ENCODE measurements at regions not wholly inside any gene's neighbourhood (a gene's known extent, or its start where the extent isn't known, plus 50 kb on each side); places are given as distances from the start of the nearest gene placed in this dataset.
"Not testable (repeated sequence)": the region's sequence is repeated elsewhere in the genome, so short reads cannot be mapped to it uniquely, and the experiment has no call there.

DNA sequence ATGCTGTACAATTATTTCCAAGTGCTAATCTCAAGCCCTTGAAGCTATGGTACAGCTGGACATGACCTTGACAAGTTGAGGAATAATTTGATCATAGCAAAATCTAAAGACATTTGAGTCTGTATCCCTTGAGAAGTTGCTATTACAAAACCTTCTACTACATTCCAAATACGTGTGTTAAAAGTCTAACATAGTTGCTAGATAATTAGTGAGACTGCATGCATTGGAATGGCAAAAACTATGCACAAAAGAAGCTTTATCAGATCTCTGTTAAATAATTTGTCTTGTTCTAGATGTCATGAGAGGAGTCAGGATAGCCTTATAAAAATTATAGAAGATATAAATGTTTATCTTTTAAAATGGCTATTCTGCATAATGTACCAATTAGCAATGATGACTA is 127.8 kb downstream of the GJA1 start:
- Mint-ChIP-seq H3K9me3 (peaks cover 12% of the 10 kb centered on the region), H3K36me3 (ENCODE audit: low read depth) (no peaks in the 10 kb centered on the region), H3K4me1 (no peaks in the 10 kb centered on the region), H3K4me3 (no peak overlapping the region), H3K27me3 (no peaks in the 10 kb centered on the region), H3K27ac (no peak overlapping the region)
- ATAC-seq (replicated peaks) = no peak

DNA sequence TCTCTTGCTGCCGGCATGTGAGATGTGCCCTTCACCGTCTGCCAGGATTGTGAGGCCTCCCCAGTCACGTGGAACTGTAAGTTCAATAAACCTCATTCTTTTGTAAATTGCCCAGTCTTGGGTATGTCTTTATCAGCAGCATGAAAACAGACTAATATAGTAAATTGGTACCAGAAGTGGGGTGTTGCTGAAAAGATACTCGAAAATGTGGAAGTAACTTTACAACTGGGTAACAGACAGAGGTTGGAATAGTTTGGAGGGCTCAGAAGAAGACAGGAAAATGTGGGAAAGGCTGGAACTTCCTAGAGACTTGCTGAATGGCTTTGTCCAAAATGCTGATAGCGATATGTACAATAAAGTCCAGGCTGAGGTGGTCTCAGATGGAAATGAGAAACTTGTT is 129.1 kb downstream of the GJA1 start:
- H3K27me3 Mint-ChIP-seq; H3K4me3 Mint-ChIP-seq; H3K36me3 Mint-ChIP-seq (ENCODE audit: low read depth); ATAC-seq (replicated peaks); H3K27ac Mint-ChIP-seq; H3K4me1 Mint-ChIP-seq: not testable (repeated sequence)
- H3K9me3 Mint-ChIP-seq = peaks cover 12% of the 10 kb centered on the region

DNA sequence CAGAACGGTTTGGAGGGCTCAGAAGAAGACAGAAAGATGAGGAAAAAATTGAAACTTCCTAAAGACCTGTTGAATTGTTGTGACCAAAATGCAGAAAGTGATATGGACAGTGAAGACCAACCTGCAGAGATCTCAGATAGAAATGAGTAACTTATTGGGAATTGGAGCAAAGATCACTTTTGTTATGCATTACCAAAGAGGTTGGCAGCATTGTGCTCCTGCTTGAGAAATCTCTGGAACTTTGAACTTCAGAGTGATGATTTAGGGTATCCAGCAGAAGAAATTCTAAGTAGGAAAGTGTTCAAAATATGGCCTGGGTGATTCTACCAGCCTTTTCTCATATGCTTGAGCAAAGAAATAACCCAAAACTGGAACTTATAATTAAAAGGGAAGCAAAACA is 136.0 kb downstream of the GJA1 start:
- no peak overlapping the region for H3K27ac Mint-ChIP-seq
- ATAC-seq (replicated peaks) = no peak
- peaks cover 4% of the 10 kb centered on the region for H3K9me3 Mint-ChIP-seq

DNA sequence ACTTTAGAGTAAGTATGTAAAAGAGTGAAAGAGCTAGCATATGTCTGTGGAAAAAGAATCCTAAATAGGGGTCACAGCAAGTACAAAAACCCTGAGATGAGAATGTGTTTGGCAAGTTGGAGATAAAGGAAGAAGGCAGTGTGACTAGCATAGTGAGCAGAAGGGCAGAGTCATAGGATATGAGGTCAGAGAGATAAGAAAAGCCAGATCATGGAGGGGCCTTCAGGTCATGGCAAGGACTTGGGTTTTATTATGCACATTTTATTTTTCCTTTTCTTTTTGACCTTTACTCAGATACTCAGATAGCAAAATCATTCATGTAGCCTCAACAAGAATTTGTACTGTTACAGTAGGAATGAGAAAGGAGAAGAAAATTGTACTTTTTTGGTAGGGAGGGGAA is 138.0 kb downstream of the GJA1 start:
- H3K4me3 Mint-ChIP-seq = no peak overlapping the region
- ATAC-seq (replicated peaks) = no peak
- H3K4me1 Mint-ChIP-seq = peaks cover 8% of the 10 kb centered on the region
- peaks cover 3% of the 10 kb centered on the region for H3K27me3 Mint-ChIP-seq
- H3K9me3 Mint-ChIP-seq = peaks cover 4% of the 10 kb centered on the region
- H3K27ac Mint-ChIP-seq = no peak overlapping the region
- H3K36me3 Mint-ChIP-seq (ENCODE audit: low read depth) = no peaks in the 10 kb centered on the region

More for the DNA sequence above, 136.0 kb downstream of the GJA1 start:
- H3K27me3 Mint-ChIP-seq = peaks cover 3% of the 10 kb centered on the region
- H3K4me1 Mint-ChIP-seq = peaks cover 8% of the 10 kb centered on the region
- no peaks in the 10 kb centered on the region for H3K36me3 Mint-ChIP-seq (ENCODE audit: low read depth)
- no peak overlapping the region for H3K4me3 Mint-ChIP-seq

DNA sequence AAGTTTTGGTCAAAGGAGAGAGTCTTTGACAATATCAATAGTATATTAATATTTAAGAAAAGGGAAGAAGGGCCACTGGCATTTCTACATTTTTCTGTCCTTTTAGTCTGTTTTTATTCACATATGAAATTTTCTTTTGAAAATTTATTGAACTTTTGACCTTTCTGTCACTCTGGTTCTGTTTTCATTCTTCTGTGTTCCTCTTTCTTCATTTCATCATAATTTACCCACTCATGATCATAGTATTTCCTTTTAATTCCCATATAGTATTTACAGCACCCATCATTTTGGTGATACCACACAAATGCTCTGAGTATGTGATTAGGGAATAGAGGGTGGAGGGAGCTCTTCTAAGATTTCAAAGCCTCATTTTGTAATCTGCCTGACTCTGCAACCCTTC is 142.8 kb downstream of the GJA1 start:
- peaks cover 3% of the 10 kb centered on the region for H3K9me3 Mint-ChIP-seq
- no peaks in the 10 kb centered on the region for H3K36me3 Mint-ChIP-seq (ENCODE audit: low read depth)
- no peaks in the 10 kb centered on the region for H3K27me3 Mint-ChIP-seq
- peaks cover 8% of the 10 kb centered on the region for H3K4me1 Mint-ChIP-seq
- H3K27ac Mint-ChIP-seq = no peak overlapping the region
- no peak overlapping the region for H3K4me3 Mint-ChIP-seq
- ATAC-seq (replicated peaks) = no peak

DNA sequence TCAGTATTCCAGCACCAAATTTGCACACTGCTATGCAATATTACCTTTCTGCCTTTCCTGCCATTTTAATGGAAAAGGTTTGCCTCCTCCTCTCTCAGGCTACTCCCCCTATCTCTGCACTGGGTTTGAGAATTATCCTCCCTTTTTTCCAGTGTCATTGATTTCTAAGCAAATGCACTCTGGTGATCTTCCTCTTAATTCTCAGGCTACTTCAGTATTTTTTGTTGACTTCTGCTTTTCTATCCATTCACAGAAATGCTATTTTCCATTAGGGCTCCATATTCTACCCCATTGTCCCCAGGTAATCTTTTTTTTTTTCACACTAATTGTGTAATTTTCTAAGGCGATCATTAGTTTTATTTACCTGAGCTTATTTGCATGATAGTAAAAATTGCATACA is 144.0 kb downstream of the GJA1 start:
- Mint-ChIP-seq H3K9me3 (peaks cover 3% of the 10 kb centered on the region), H3K4me1 (no peaks in the 10 kb centered on the region)

DNA sequence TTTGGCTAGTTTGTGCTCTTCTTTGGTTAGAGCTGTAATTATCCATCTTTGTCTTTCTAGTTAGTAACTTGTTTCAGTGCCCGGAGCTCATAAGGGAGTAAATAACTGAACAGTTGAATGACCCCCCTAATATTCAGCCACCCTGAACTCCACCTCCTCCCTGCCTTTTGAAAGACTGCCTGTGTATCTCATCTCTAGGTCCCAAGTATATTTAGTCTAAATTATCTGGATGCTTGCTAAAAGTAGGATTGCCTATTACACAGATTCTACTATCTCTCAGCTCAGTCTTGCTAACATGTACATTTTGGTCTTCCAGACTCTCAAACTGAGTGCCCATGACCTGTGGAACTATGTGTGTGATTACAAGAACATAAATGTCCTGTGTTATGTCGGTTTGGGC is 145.9 kb downstream of the GJA1 start:
- H3K9me3 Mint-ChIP-seq = peaks cover 3% of the 10 kb centered on the region
- no peaks in the 10 kb centered on the region for H3K27me3 Mint-ChIP-seq
- no peak for ATAC-seq (replicated peaks)
- no peaks in the 10 kb centered on the region for H3K4me1 Mint-ChIP-seq
- no peak overlapping the region for H3K4me3 Mint-ChIP-seq
- H3K36me3 Mint-ChIP-seq (ENCODE audit: low read depth) = no peaks in the 10 kb centered on the region
- no peak overlapping the region for H3K27ac Mint-ChIP-seq

More for the DNA sequence above, 144.0 kb downstream of the GJA1 start:
- H3K36me3 Mint-ChIP-seq (ENCODE audit: low read depth) = no peaks in the 10 kb centered on the region
- no peak overlapping the region for H3K27ac Mint-ChIP-seq
- no peak for ATAC-seq (replicated peaks)
- no peak overlapping the region for H3K4me3 Mint-ChIP-seq
- no peaks in the 10 kb centered on the region for H3K27me3 Mint-ChIP-seq

DNA sequence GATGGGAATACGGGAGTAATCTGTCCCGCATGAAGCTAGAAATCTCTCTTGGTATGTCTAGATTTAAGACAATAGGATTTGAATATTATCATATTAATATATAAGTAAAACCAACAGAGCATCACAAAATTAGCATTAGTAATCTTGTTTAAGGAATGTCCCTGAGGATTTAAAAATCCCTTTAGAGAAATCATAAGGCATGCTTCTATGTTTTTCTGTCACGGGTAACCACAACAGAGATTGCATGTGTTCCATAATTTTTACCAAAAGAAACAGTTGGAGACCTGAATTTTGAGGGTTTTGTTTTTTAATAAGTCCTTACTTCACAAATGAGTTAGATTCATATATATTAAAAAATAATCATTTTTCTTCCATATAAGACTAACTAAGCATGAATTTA is 146.8 kb downstream of the GJA1 start:
- H3K9me3 Mint-ChIP-seq = peaks cover 3% of the 10 kb centered on the region
- no peaks in the 10 kb centered on the region for H3K4me1 Mint-ChIP-seq

DNA sequence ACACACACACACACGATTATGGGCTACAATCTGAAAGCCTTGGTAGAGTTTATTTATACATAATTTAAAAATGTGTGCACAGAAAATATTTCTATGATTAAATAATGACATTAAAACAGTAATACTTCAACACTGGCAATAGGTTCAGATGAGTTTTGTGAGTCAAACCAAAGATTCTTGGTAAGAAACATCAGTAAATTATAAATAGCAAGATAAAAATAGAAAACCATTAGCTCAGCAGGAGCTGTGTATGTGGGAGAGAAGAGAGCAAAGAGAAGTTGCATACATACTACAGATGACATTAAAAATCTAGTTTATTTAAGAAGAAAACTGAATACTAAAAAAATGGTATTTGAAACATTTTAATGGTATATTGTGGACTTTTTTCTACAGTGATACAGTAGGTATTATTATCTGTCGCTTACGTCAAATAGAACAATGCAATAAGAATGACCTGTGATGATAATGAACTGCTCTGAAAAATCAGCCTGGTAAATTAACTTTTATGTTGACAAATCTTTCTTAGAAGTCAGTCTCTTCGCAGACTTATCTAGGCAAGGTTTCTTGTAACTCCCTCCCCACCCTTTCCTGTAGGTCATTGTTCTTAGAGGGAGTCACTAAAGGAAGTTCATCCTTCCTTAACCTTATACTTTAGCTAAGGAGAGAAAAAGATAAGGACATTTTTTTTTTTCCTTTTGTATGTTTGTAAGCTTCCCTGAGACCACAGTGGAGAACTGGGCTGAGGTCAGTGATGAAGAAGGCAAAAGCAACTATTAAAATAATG is 149.3 kb downstream of the GJA1 start:
- Mint-ChIP-seq H3K9me3 (peaks cover 3% of the 10 kb centered on the region), H3K27me3 (no peaks in the 10 kb centered on the region), H3K4me3 (no peak overlapping the region), H3K36me3 (ENCODE audit: low read depth) (no peaks in the 10 kb centered on the region), H3K4me1 (no peaks in the 10 kb centered on the region), H3K27ac (no peak overlapping the region)
- no peak for ATAC-seq (replicated peaks)

More for the DNA sequence above, 146.8 kb downstream of the GJA1 start:
- ATAC-seq (replicated peaks) = no peak
- H3K27ac Mint-ChIP-seq = no peak overlapping the region
- no peak overlapping the region for H3K4me3 Mint-ChIP-seq
- H3K36me3 Mint-ChIP-seq (ENCODE audit: low read depth) = no peaks in the 10 kb centered on the region
- H3K27me3 Mint-ChIP-seq = no peaks in the 10 kb centered on the region

DNA sequence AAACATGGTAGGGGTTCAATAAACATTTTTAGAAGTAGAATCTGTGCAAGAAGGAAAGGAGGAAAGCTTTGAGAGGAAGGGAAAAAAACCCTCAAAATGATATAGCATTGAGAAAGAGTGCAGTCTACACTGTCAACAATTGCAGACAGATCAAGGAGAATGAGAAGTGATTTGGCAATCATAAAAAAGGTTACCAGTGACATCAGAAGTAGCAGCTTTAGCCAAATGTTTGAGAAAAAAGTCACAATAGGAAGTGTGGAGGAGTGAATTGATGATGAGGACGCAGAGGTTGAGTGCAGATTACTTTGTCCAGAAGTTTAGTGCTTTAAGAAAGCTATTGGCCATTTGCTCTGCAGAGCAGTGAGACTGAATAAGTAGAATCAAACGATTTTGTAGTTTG is 155.0 kb downstream of the GJA1 start:
- Mint-ChIP-seq H3K4me1 (no peaks in the 10 kb centered on the region), H3K27ac (no peak overlapping the region), H3K4me3 (no peak overlapping the region), H3K27me3 (peaks cover 3% of the 10 kb centered on the region), H3K9me3 (no peaks in the 10 kb centered on the region), H3K36me3 (ENCODE audit: low read depth) (no peaks in the 10 kb centered on the region)
- ATAC-seq (replicated peaks) = no peak

DNA sequence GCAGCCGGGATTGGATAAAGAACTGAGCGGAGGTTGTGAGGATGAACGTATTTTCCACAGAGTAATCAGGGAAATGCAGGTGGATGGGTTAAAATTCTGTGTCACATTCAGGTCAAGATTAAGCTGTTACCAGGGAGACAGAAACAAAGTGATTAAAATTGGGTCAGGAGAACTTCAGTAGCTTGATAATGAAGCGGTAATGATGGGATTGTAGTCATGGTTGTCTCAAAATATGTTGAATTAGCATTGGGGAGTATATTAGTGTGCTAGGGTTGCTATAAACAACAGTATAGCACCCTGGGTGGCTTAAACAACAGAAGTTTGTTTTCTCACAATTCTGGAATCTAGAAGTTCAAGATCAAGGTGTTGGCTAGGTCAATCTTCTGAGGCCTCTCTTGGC is 155.5 kb downstream of the GJA1 start:
- no peak overlapping the region for H3K4me3 Mint-ChIP-seq
- no peaks in the 10 kb centered on the region for H3K36me3 Mint-ChIP-seq (ENCODE audit: low read depth)
- peaks cover 3% of the 10 kb centered on the region for H3K27me3 Mint-ChIP-seq
- H3K4me1 Mint-ChIP-seq = no peaks in the 10 kb centered on the region
- H3K9me3 Mint-ChIP-seq = no peaks in the 10 kb centered on the region
- H3K27ac Mint-ChIP-seq = no peak overlapping the region
- ATAC-seq (replicated peaks) = no peak

DNA sequence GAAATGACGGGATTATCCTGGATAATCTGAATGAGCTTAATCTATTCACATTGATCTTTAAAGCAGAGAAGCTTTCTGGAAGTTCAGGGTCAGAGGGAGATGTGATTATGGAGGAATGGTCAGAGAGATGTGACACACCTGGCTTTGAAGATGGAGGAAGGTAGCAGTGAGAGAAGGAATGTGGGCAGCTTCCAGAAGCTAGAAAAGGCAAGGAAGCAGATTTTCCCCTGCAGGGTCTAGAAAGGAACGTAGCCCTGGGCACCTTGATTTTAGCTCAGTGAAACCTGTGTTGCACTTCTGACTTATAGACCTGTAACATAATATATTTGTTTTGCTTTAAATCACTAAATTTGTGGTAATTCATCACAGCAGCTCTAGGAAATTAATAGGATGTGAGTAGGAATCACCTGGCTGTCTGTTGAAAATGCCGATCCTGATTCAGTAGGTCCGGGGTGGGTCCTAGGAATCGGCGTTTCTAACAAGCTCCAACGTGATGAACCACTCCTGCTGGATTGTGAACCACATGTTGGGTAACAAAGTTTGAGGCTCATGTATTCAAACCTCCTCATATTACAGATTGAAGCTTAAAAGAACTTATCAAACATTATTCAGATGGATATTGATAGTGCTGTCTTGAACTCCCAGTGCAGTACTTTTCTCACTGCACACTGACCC is 157.0 kb downstream of the GJA1 start:
- no peak overlapping the region for H3K4me3 Mint-ChIP-seq
- no peaks in the 10 kb centered on the region for H3K9me3 Mint-ChIP-seq
- no peaks in the 10 kb centered on the region for H3K4me1 Mint-ChIP-seq
- H3K27me3 Mint-ChIP-seq = peaks cover 3% of the 10 kb centered on the region
- no peak for ATAC-seq (replicated peaks)
- H3K27ac Mint-ChIP-seq = no peak overlapping the region
- no peaks in the 10 kb centered on the region for H3K36me3 Mint-ChIP-seq (ENCODE audit: low read depth)

DNA sequence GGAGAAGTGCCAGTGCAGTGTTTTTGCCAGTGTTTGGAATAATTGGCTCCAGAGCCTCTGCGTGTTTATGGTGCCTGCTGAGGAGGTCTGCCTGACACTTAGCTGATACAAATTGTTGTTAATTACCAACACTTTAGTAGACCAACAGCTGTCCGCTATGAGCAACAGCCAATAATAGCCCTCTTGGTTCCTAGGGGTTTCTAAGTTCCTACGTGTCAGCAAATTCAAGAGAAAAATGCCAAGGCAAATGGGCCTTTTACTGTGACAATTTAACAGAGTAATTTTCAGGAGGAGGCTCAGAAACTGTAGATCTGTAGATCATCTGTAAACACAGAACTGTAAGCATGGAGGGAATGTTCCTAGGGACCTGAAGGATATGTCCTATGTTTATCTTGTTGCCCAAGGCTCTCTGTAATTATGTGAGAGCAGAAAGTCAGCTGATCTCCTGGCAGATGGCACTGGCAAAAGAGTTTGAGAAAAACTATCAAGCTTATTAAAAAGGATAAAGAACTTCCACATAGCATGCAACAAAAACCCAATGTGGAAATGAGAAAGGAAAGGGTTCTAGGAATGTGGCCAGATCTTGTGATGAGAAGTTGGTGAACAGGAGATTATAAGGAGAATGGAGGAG is 157.7 kb downstream of the GJA1 start:
- Mint-ChIP-seq H3K36me3 (ENCODE audit: low read depth) (no peaks in the 10 kb centered on the region), H3K27me3 (peaks cover 3% of the 10 kb centered on the region), H3K4me3 (no peak overlapping the region), H3K9me3 (no peaks in the 10 kb centered on the region), H3K27ac (no peak overlapping the region), H3K4me1 (no peaks in the 10 kb centered on the region)
- ATAC-seq (replicated peaks) = no peak

DNA sequence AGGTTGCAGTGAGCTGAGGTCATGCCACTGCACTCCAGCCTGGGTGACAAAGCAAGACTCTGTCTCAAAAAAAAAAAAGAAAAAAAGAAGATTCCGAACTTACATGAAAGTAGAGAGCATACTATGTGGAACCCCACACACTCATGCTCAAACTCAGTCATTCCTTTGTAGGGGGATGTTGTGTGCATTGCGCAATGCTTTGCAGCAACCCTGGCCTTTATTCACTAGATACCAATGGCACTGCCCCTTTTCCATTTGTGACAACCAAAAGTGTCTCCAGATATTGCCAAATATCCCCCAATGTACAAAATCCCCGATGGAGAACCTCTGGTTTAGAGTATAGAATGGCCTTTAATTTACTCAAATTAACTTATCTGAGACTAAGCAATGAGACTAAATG is 158.6 kb downstream of the GJA1 start:
- Mint-ChIP-seq H3K27me3 (peaks cover 3% of the 10 kb centered on the region), H3K4me1 (no peaks in the 10 kb centered on the region), H3K27ac (no peak overlapping the region), H3K9me3 (no peaks in the 10 kb centered on the region), H3K36me3 (ENCODE audit: low read depth) (no peaks in the 10 kb centered on the region), H3K4me3 (no peak overlapping the region)
- no peak for ATAC-seq (replicated peaks)

DNA sequence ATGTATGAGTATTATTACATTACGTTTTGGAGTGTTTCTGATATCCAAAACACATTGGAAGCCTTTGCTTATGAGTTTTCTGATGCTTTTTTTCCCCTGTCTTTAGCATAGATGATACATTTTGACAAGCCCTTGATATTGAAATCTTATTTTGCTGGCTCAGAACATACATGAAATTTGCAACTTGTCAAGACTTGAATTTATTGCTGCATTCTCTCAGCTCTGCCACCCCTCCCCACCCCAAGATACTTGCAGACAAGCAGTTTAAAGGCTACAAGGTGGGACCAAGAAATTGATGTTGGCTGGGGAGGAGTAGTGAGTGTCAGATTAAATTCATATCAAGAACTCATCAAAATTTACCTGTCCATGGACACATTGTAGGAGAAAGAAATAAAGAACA is 160.2 kb downstream of the GJA1 start:
- no peaks in the 10 kb centered on the region for H3K9me3 Mint-ChIP-seq
- H3K27me3 Mint-ChIP-seq = peaks cover 3% of the 10 kb centered on the region
- no peak overlapping the region for H3K4me3 Mint-ChIP-seq
- ATAC-seq (replicated peaks) = no peak
- no peak overlapping the region for H3K27ac Mint-ChIP-seq
- H3K36me3 Mint-ChIP-seq (ENCODE audit: low read depth) = no peaks in the 10 kb centered on the region
- H3K4me1 Mint-ChIP-seq = no peaks in the 10 kb centered on the region

Data from activated T-helper 17 cell treated with anti-CD3 and anti-CD28 coated beads, Interleukin-2, amount 50 U/mL, for 72 hours (primary cell).